GM18861 (cell line): ENCODE measurements at regions not wholly inside any gene's neighbourhood (a gene's known extent, or its start where the extent isn't known, plus 50 kb on each side); places are given as distances from the start of the nearest gene placed in this dataset.

Experiments used
- ATAC-seq: cut with Tn5 transposase; IDR thresholded peaks from one replicate; pipeline ENCODE4 v1.9.1; 2021; ENCODE audit not compliant: unreplicated experiment

GRCh38 chr13:22211876-22212275, 541.0 kb downstream of the FGF9 start:
- no peak for ATAC-seq

GRCh38 chr13:22212576-22212975, 541.7 kb downstream of the FGF9 start:
- ATAC-seq, result no peak

- no peak for ATAC-seq
These were observed 543.3 kb downstream of the FGF9 start for GRCh38 chr13:22214184-22214583.

GRCh38 chr13:22218797-22219196, 547.9 kb downstream of the FGF9 start:
- no peak for ATAC-seq

- ATAC-seq, result no peak
These were observed 548.8 kb downstream of the FGF9 start for GRCh38 chr13:22219709-22220108.

GRCh38 chr13:22220151-22221135, 549.6 kb downstream of the FGF9 start:
- ATAC-seq, result no peak

- ATAC-seq, result no peak
These were observed 552.5 kb downstream of the FGF9 start for GRCh38 chr13:22223411-22223810.

GRCh38 chr13:22226086-22226485, 555.2 kb downstream of the FGF9 start:
- no peak for ATAC-seq

GRCh38 chr13:22227895-22228294, 557.0 kb downstream of the FGF9 start:
- ATAC-seq, result no peak

GRCh38 chr13:22229916-22230315, 559.0 kb downstream of the FGF9 start:
- no peak for ATAC-seq

- no peak for ATAC-seq
These were observed 561.3 kb downstream of the FGF9 start for GRCh38 chr13:22232186-22232585.

- ATAC-seq, result no peak
These were observed 564.5 kb downstream of the FGF9 start for GRCh38 chr13:22235285-22235949.

GRCh38 chr13:22235950-22236290, 565.0 kb downstream of the FGF9 start:
- no peak for ATAC-seq

GRCh38 chr13:22238269-22238668, 567.4 kb downstream of the FGF9 start:
- no peak for ATAC-seq

GRCh38 chr13:22240716-22241115, 569.8 kb downstream of the FGF9 start:
- ATAC-seq, result no peak

- no peak for ATAC-seq
These were observed 572.7 kb downstream of the FGF9 start for GRCh38 chr13:22243469-22244163.

GRCh38 chr13:22252281-22252830, 581.5 kb downstream of the FGF9 start:
- ATAC-seq, result no peak

- ATAC-seq, result no peak
These were observed 582.2 kb downstream of the FGF9 start for GRCh38 chr13:22253107-22253506.

- no peak for ATAC-seq
These were observed 585.3 kb downstream of the FGF9 start for GRCh38 chr13:22256111-22256639.

GRCh38 chr13:22262001-22262885, 591.4 kb downstream of the FGF9 start:
- no peak for ATAC-seq
